IMR-90 (cell line): ENCODE measurements at regions not wholly inside any gene's neighbourhood (a gene's known extent, or its start where the extent isn't known, plus 50 kb on each side); places are given as distances from the start of the nearest gene placed in this dataset.

Source experiments
- MAFK ChIP-seq: IDR thresholded peaks from 2 replicates; pipeline ENCODE4 v1.6.1; 2012; ENCODE audit warnings: low read depth, low read length, improper control_type of control experiment
- MXI1 ChIP-seq: IDR thresholded peaks from 2 replicates; pipeline ENCODE4 v1.6.1; 2012; ENCODE audit warnings: low read depth, mild to moderate bottlenecking, low read length, moderate library complexity, borderline replicate concordance
- POLR2A ChIP-seq: IDR thresholded peaks from 2 replicates; pipeline ENCODE4 v1.6.1; 2012; ENCODE audit warnings: mild to moderate bottlenecking, low read depth, low read length
- RAD21 ChIP-seq: IDR thresholded peaks from 2 replicates; pipeline ENCODE4 v1.6.1; 2012; ENCODE audit warnings: low read length, improper control_type of control experiment
- RCOR1 ChIP-seq: IDR thresholded peaks from 2 replicates; pipeline ENCODE4 v1.6.1; 2012; ENCODE audit warnings: mild to moderate bottlenecking, low read length, improper control_type of control experiment; ENCODE audit not compliant: insufficient replicate concordance
- RFX5 ChIP-seq: IDR thresholded peaks from 2 replicates; pipeline ENCODE4 v1.8.0; 2012; ENCODE audit warnings: low read depth, mild to moderate bottlenecking, low read length, moderate library complexity
- TF ChIP-seq, protein P1 (sequence below): conservative IDR thresholded peaks from 2 replicates; pipeline ENCODE4 v1.5.1; 2012; ENCODE audit warnings: mild to moderate bottlenecking, low read depth, low read length, improper control_type of control experiment

DNA sequence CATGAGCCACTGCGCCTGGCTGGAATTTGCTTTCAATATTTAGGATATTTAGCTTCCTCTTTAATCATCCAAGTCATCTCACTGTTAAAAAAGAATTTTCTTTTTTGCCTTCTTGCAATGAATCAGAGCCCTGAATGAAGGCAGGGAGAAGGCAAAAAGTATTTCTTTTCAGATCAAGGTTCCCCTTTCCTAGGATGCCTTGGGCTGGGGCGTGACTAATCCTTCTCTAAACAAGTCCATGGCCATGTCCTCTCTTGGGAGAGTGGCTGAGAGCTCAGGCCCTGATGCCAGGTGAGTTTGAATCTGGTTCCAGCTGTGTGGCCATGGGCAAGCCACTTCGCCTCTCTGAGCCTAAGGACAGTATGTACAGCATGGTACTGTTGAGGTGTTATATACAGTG lies 84.8 kb upstream of the NEURL1B start:
- TF ChIP-seq, protein P1, sequence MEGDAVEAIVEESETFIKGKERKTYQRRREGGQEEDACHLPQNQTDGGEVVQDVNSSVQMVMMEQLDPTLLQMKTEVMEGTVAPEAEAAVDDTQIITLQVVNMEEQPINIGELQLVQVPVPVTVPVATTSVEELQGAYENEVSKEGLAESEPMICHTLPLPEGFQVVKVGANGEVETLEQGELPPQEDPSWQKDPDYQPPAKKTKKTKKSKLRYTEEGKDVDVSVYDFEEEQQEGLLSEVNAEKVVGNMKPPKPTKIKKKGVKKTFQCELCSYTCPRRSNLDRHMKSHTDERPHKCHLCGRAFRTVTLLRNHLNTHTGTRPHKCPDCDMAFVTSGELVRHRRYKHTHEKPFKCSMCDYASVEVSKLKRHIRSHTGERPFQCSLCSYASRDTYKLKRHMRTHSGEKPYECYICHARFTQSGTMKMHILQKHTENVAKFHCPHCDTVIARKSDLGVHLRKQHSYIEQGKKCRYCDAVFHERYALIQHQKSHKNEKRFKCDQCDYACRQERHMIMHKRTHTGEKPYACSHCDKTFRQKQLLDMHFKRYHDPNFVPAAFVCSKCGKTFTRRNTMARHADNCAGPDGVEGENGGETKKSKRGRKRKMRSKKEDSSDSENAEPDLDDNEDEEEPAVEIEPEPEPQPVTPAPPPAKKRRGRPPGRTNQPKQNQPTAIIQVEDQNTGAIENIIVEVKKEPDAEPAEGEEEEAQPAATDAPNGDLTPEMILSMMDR: no peak
- TF ChIP-seq RAD21 (no peak), POLR2A (no peak), MAFK (no peak), RFX5 (no peak), MXI1 (no peak), RCOR1 (no peak)
